ENCODE measurements at regions not wholly inside any gene's neighbourhood (a gene's known extent, or its start where the extent isn't known, plus 50 kb on each side); places are given as distances from the start of the nearest gene placed in this dataset.

- TF ChIP-seq E2F1 (CRISPR knock-in tag; IDR thresholded peaks at IDR 0.05) (no peak), CTCF (IDR thresholded peaks at IDR 0.05) (no peak)
These were observed 92.7 kb downstream of the C1D start for GRCh38 chr2:67970071-67970470.
